H1 (cell line): ENCODE measurements at regions not wholly inside any gene's neighbourhood (a gene's known extent, or its start where the extent isn't known, plus 50 kb on each side); places are given as distances from the start of the nearest gene placed in this dataset.
"Not testable (repeated sequence)": the region's sequence is repeated elsewhere in the genome, so short reads cannot be mapped to it uniquely, and the experiment has no call there.

Source experiments
- CTCF ChIA-PET: fragments of 300-600 bp; sonication (Branson Sonifier 250); formaldehyde crosslinking; loops from one replicate; lab custom pipeline; 2021; ENCODE audit not compliant: partially characterized antibody; lab: Charles Lee
- POLR2A ChIA-PET: fragments of 300-600 bp; sonication (Branson Sonifier 250); formaldehyde crosslinking; loops from one replicate; lab custom pipeline; 2021; ENCODE audit warnings: inconsistent platforms; ENCODE audit not compliant: partially characterized antibody; lab: Charles Lee
- DNase-seq, 2 experiments: peaks; one replicate each; pipeline versions ENCODE4 v3.0.0 to v3.0.0-alpha.2; 2010 to 2022; ENCODE audit warnings: low spot score in 2 of 2, low read depth in 1 of 2, mixed read lengths in 1 of 2
- FAIRE-seq: peaks from 2 replicates; lab custom pipeline; 2011; peaks lifted over from hg19 to GRCh38; lab: Jason Lieb, UNC
- H2AFZ ChIP-seq: 2 replicates; pipeline ENCODE4 v1.8.1; 2012; ENCODE audit warnings: low read length, inconsistent platforms
- H2AK5ac ChIP-seq: 2 replicates; pipeline ENCODE4 v1.6.1; 2013; ENCODE audit warnings: low read depth, low read length
- H2BK120ac ChIP-seq: replicated peaks from 2 replicates; pipeline ENCODE3; 2013; ENCODE audit warnings: low read depth, low read length, inconsistent platforms
- H2BK12ac ChIP-seq: 2 replicates; pipeline ENCODE4 v1.6.1; 2013; ENCODE audit warnings: low read depth, low read length
- H2BK15ac ChIP-seq: 2 replicates; pipeline ENCODE4 v1.6.1; 2013; ENCODE audit warnings: low read length
- H2BK20ac ChIP-seq: 2 replicates; pipeline ENCODE4 v1.6.1; 2013; ENCODE audit warnings: low read length
- H2BK5ac ChIP-seq: 2 replicates; pipeline ENCODE4 v1.6.1; 2013; ENCODE audit warnings: low read depth, low read length
- H3K14ac ChIP-seq: 2 replicates; pipeline ENCODE4 v1.6.1; 2013; ENCODE audit warnings: inconsistent platforms; ENCODE audit not compliant: insufficient read length
- H3K18ac ChIP-seq: 2 replicates; pipeline ENCODE4 v1.6.1; 2013; ENCODE audit warnings: low read length; ENCODE audit errors: extremely low read depth
- H3K23ac ChIP-seq: 2 replicates; pipeline ENCODE4 v1.6.1; 2013; ENCODE audit warnings: inconsistent platforms; ENCODE audit not compliant: insufficient read length
- H3K23me2 ChIP-seq: 2 replicates; pipeline ENCODE4 v1.6.1; 2013; ENCODE audit warnings: low read depth, low read length
- H3K27ac ChIP-seq: 2 replicates; pipeline ENCODE4 v1.6.1; 2011; ENCODE audit warnings: low read depth, low read length, inconsistent platforms
- H3K27me3 ChIP-seq, 4 experiments: replicated peaks in 1 of 4; 1 replicate in 1 of 4; 2 replicates in 3 of 4; pipeline versions ENCODE4 v1.6.1 to v1.8.1; 2011 to 2013; ENCODE audit warnings: low read length in 3 of 4, mild to moderate bottlenecking in 3 of 4, inconsistent platforms in 2 of 4, mixed read lengths in 2 of 4, moderate library complexity in 1 of 4; ENCODE audit not compliant: control insufficient read depth in 3 of 4, insufficient read depth in 3 of 4; ENCODE audit errors: extremely low read depth in 1 of 4
- H3K36me3 ChIP-seq, 4 experiments: 2 replicates each; pipeline versions ENCODE4 v1.6.1 to v1.8.1; 2011 to 2013; ENCODE audit warnings: mild to moderate bottlenecking in 4 of 4, low read length in 3 of 4, moderate library complexity in 2 of 4, control low read depth in 1 of 4, inconsistent platforms in 1 of 4; ENCODE audit not compliant: insufficient read depth in 4 of 4, control insufficient read depth in 2 of 4
- H3K4ac ChIP-seq: replicated peaks from 2 replicates; pipeline ENCODE3; 2013; ENCODE audit warnings: low read length, low read depth, mixed read lengths, inconsistent platforms; ENCODE audit not compliant: insufficient read length
- H3K4me1 ChIP-seq, 4 experiments: replicated peaks in 1 of 4; 1 replicate in 1 of 4; 2 replicates in 3 of 4; pipeline versions ENCODE4 v1.6.1 to v1.8.1; 2011 to 2013; ENCODE audit warnings: low read length in 3 of 4, inconsistent platforms in 2 of 4, mixed read lengths in 1 of 4; ENCODE audit not compliant: insufficient read depth in 4 of 4, control insufficient read depth in 3 of 4
- H3K4me2 ChIP-seq, 2 experiments: 2 replicates each; pipeline versions ENCODE4 v1.6.1 to v1.8.1; 2011 to 2013; ENCODE audit warnings: low read depth in 2 of 2, low read length in 2 of 2, control low read depth in 1 of 2, inconsistent platforms in 1 of 2, mild to moderate bottlenecking in 1 of 2; ENCODE audit not compliant: insufficient read depth in 1 of 2
- H3K4me3 ChIP-seq, 4 experiments: fragments of 200-600, 300-600 bp in 1 of 4; sonication (generic), shearing (Covaris generic), sonication (Bioruptor Twin) in 1 of 4; 2 replicates each; pipeline versions ENCODE4 v1.5.1 to v1.8.1; 2011 to 2016; ENCODE audit warnings: low read length in 4 of 4, low read depth in 3 of 4, control low read depth in 2 of 4, inconsistent platforms in 2 of 4, mild to moderate bottlenecking in 2 of 4, mixed read lengths in 1 of 4, moderate library complexity in 1 of 4; ENCODE audit not compliant: insufficient read depth in 2 of 4; ENCODE audit errors: extremely low read depth in 1 of 4
- H3K56ac ChIP-seq: replicated peaks from 2 replicates; pipeline ENCODE3; 2013; ENCODE audit warnings: low read depth, mild to moderate bottlenecking, mixed read lengths, low read length, inconsistent platforms; ENCODE audit not compliant: insufficient read length
- H3K79me1 ChIP-seq: 2 replicates; pipeline ENCODE4 v1.6.1; 2013; ENCODE audit warnings: low read depth, low read length, control low read depth
- H3K79me2 ChIP-seq, 2 experiments: 2 replicates each; pipeline versions ENCODE4 v1.6.1 to v1.8.1; 2012 to 2013; ENCODE audit warnings: low read length in 2 of 2, mild to moderate bottlenecking in 2 of 2, inconsistent platforms in 1 of 2; ENCODE audit not compliant: insufficient read depth in 2 of 2, control insufficient read depth in 1 of 2
- H3K9ac ChIP-seq, 4 experiments: replicated peaks in 1 of 4; 1 replicate in 1 of 4; 2 replicates in 3 of 4; pipeline versions ENCODE4 v1.6.1 to v1.8.1; 2011 to 2013; ENCODE audit warnings: low read depth in 3 of 4, low read length in 3 of 4, control low read depth in 2 of 4, mild to moderate bottlenecking in 2 of 4, moderate library complexity in 2 of 4, inconsistent platforms in 1 of 4; ENCODE audit errors: extremely low read depth in 1 of 4
- H3K9me3 ChIP-seq, 2 experiments: 2 replicates each; pipeline versions ENCODE4 v1.6.1 to v1.8.1; 2012 to 2013; ENCODE audit warnings: mild to moderate bottlenecking in 2 of 2, moderate library complexity in 2 of 2, control low read depth in 1 of 2, inconsistent platforms in 1 of 2, low read depth in 1 of 2, low read length in 1 of 2, mixed read lengths in 1 of 2; ENCODE audit not compliant: insufficient read depth in 2 of 2
- H4K20me1 ChIP-seq, 2 experiments: replicated peaks in 1 of 2; 2 replicates each; pipeline versions ENCODE3 to v1.8.1; 2011 to 2013; ENCODE audit warnings: inconsistent platforms in 2 of 2, low read length in 2 of 2, mild to moderate bottlenecking in 1 of 2; ENCODE audit not compliant: insufficient read depth in 2 of 2, control insufficient read depth in 1 of 2
- H4K5ac ChIP-seq: 2 replicates; pipeline ENCODE4 v1.6.1; 2013; ENCODE audit warnings: low read length, low read depth, mixed read lengths, inconsistent platforms; ENCODE audit not compliant: insufficient read length
- H4K8ac ChIP-seq: 2 replicates; pipeline ENCODE4 v1.8.0; 2013; ENCODE audit warnings: mild to moderate bottlenecking, moderate library complexity, low read length, inconsistent platforms; ENCODE audit not compliant: insufficient read depth; ENCODE audit errors: extremely low read depth
- H4K91ac ChIP-seq: replicated peaks from 2 replicates; pipeline ENCODE3; 2013; ENCODE audit warnings: low read length, mixed read lengths, inconsistent platforms; ENCODE audit not compliant: insufficient read length
- WGBS, 2 experiments: shearing (Covaris generic) in 1 of 2; methylation state at CpG; one replicate each; pipeline versions ENCODE4 v1.1.6 to v1.1.7; 2013 to 2015; ENCODE audit warnings: low lambda C conversion rate in 2 of 2, mixed read lengths in 2 of 2, inconsistent platforms in 1 of 2, low coverage in 1 of 2, missing lambda C conversion rate in 1 of 2; ENCODE audit not compliant: insufficient replicate concordance in 2 of 2, insufficient coverage in 1 of 2, insufficient read length in 1 of 2; ENCODE audit errors: extremely low coverage in 1 of 2, missing lambda C conversion rate in 1 of 2; 5-methylcytosine and 5-hydroxymethylcytosine counted together

- H3K36me3 ChIP-seq, H2BK15ac ChIP-seq, H3K4me3 ChIP-seq, FAIRE-seq, H3K27me3 ChIP-seq, H3K4me1 ChIP-seq, H4K5ac ChIP-seq, H3K4ac ChIP-seq, H3K79me2 ChIP-seq, H2BK120ac ChIP-seq, POLR2A ChIA-PET, H2AK5ac ChIP-seq, H3K27ac ChIP-seq, H2AFZ ChIP-seq, H3K9ac ChIP-seq, H4K8ac ChIP-seq, H3K9me3 ChIP-seq, H3K18ac ChIP-seq, H3K56ac ChIP-seq, H3K4me2 ChIP-seq, H2BK12ac ChIP-seq, H4K20me1 ChIP-seq, H4K91ac ChIP-seq, H2BK20ac ChIP-seq, H2BK5ac ChIP-seq, H3K79me1 ChIP-seq, H3K23ac ChIP-seq, H3K14ac ChIP-seq, DNase-seq, H3K23me2 ChIP-seq: not testable (repeated sequence)
- 77% methylated on average over 5 of the region's 5 CpGs; no CpG with 5 or more reads in 1 of the 2 experiments for WGBS, 2 experiments
- CTCF ChIA-PET, result interaction anchor here (0.8 to 9.1 kb wide), 10 partner anchors 8 to 187 kb away, joined by 3 to 138 read pairs (median 6); no protein-coding TSS in a partner anchor
Measured at GRCh38 chr5:36508331-36508730, 98.1 kb upstream of the SLC1A3 start.

DNA sequence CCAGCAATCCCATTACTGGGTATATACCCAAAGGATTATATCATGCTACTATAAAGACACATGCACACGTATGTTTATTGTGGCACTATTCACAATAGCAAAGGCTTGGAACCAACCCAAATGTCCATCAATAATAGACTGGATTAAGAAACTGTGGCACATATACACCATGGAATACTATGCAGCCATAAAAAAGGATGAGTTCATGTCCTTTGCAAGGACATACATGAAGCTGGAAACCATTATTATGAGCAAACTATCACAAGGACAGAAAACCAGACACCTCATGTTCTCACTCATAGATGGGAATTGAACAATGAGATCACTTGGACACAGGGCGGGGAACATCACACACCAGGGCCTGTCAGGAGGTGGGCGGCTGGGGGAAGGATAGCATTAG lies 92.8 kb upstream of the SLC1A3 start:
- DNase-seq, H3K27me3 ChIP-seq, POLR2A ChIA-PET, H4K5ac ChIP-seq, FAIRE-seq, H3K79me2 ChIP-seq, H3K4me2 ChIP-seq, H3K79me1 ChIP-seq, H2BK15ac ChIP-seq, H3K23me2 ChIP-seq, H3K27ac ChIP-seq, H4K8ac ChIP-seq, H2AFZ ChIP-seq, H3K56ac ChIP-seq, H2BK20ac ChIP-seq, H4K91ac ChIP-seq, H3K14ac ChIP-seq, H4K20me1 ChIP-seq, H3K9ac ChIP-seq, H3K18ac ChIP-seq, H3K4me1 ChIP-seq, H2AK5ac ChIP-seq, H2BK5ac ChIP-seq, H3K4me3 ChIP-seq, H2BK120ac ChIP-seq, H3K23ac ChIP-seq, H3K9me3 ChIP-seq, H3K4ac ChIP-seq, H3K36me3 ChIP-seq, H2BK12ac ChIP-seq, CTCF ChIA-PET: not testable (repeated sequence)
- WGBS, 2 experiments, result 90% methylated on average over 3 of the region's 3 CpGs; no CpG with 5 or more reads in 1 of the 2 experiments
